DND-41 (cell line): ENCODE measurements at regions not wholly inside any gene's neighbourhood (a gene's known extent, or its start where the extent isn't known, plus 50 kb on each side); places are given as distances from the start of the nearest gene placed in this dataset.

ENCODE experiments used
- ATAC-seq: fragments of 200-7000 bp; cut with Tn5 transposase; 3 replicates; pipeline ENCODE4 v1.9.1; 2021; ENCODE audit warnings: low read depth; ENCODE audit not compliant: insufficient read depth
- DNase-seq: peaks from one replicate; pipeline ENCODE4 v3.0.0-alpha.2; 2020
- H2AFZ ChIP-seq: 2 replicates; pipeline ENCODE4 v1.6.0; 2012; ENCODE audit warnings: low read depth, low read length
- H3K27ac ChIP-seq: 2 replicates; pipeline ENCODE4 v1.5.1; 2012; ENCODE audit warnings: low read length, inconsistent platforms
- H3K27me3 ChIP-seq: fragments of 200-600 bp; sonication (generic); 2 replicates; pipeline ENCODE4 v1.6.0; 2012; ENCODE audit warnings: low read length, mild to moderate bottlenecking, inconsistent platforms; ENCODE audit not compliant: insufficient read depth, poor library complexity
- H3K36me3 ChIP-seq: 2 replicates; pipeline ENCODE4 v1.5.1; 2012; ENCODE audit warnings: low read length, inconsistent platforms; ENCODE audit not compliant: insufficient read depth
- H3K4me1 ChIP-seq: 2 replicates; pipeline ENCODE4 v1.5.1; 2012; ENCODE audit warnings: mild to moderate bottlenecking, low read length; ENCODE audit not compliant: insufficient read depth
- H3K4me2 ChIP-seq: 2 replicates; pipeline ENCODE4 v1.6.0; 2012; ENCODE audit warnings: mild to moderate bottlenecking, moderate library complexity, low read length, inconsistent platforms; ENCODE audit not compliant: insufficient read depth
- H3K4me3 ChIP-seq, 2 experiments: fragments of 200-600 bp in 1 of 2; shearing (Covaris generic) in 1 of 2; 2 replicates each; pipeline ENCODE4 v1.5.1; 2012 to 2016; ENCODE audit warnings: inconsistent platforms in 2 of 2, low read length in 2 of 2, mild to moderate bottlenecking in 2 of 2, low read depth in 1 of 2, moderate library complexity in 1 of 2
- H3K79me2 ChIP-seq: 2 replicates; pipeline ENCODE4 v1.6.0; 2012; ENCODE audit warnings: low read length, inconsistent platforms; ENCODE audit not compliant: insufficient read depth
- H3K9ac ChIP-seq: 2 replicates; pipeline ENCODE4 v1.6.0; 2012; ENCODE audit warnings: low read depth, mild to moderate bottlenecking, inconsistent platforms, low read length, moderate library complexity
- H3K9me3 ChIP-seq: 2 replicates; pipeline ENCODE4 v1.5.1; 2012; ENCODE audit warnings: low read length, moderate library complexity, mild to moderate bottlenecking, inconsistent platforms; ENCODE audit not compliant: insufficient read depth, severe bottlenecking
- H4K20me1 ChIP-seq: 2 replicates; pipeline ENCODE4 v1.6.0; 2012; ENCODE audit warnings: low read length; ENCODE audit not compliant: insufficient read depth
- EZH2 ChIP-seq: IDR thresholded peaks from 3 replicates; pipeline ENCODE4 v1.6.1; 2012; ENCODE audit warnings: borderline replicate concordance, low read depth, mild to moderate bottlenecking, moderate library complexity, low read length, inconsistent platforms; ENCODE audit not compliant: severe bottlenecking
- TF ChIP-seq, protein P1 (sequence below): IDR thresholded peaks from 2 replicates; pipeline ENCODE4 v1.5.1; 2012; ENCODE audit warnings: borderline replicate concordance, low read length, moderate library complexity, mild to moderate bottlenecking; ENCODE audit not compliant: poor library complexity, severe bottlenecking; ENCODE audit errors: extremely low read depth

- H3K79me2 ChIP-seq, result no peaks in the 10 kb centered on the region
- H3K9me3 ChIP-seq, result no peaks in the 10 kb centered on the region
- no peaks in the 10 kb centered on the region for H4K20me1 ChIP-seq
- H3K27ac ChIP-seq, result no peak overlapping the region
- no peak overlapping the region for H3K9ac ChIP-seq
- H3K27me3 ChIP-seq, result no peaks in the 10 kb centered on the region
- TF ChIP-seq, protein P1, sequence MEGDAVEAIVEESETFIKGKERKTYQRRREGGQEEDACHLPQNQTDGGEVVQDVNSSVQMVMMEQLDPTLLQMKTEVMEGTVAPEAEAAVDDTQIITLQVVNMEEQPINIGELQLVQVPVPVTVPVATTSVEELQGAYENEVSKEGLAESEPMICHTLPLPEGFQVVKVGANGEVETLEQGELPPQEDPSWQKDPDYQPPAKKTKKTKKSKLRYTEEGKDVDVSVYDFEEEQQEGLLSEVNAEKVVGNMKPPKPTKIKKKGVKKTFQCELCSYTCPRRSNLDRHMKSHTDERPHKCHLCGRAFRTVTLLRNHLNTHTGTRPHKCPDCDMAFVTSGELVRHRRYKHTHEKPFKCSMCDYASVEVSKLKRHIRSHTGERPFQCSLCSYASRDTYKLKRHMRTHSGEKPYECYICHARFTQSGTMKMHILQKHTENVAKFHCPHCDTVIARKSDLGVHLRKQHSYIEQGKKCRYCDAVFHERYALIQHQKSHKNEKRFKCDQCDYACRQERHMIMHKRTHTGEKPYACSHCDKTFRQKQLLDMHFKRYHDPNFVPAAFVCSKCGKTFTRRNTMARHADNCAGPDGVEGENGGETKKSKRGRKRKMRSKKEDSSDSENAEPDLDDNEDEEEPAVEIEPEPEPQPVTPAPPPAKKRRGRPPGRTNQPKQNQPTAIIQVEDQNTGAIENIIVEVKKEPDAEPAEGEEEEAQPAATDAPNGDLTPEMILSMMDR, result no peak
- no peak for TF ChIP-seq EZH2
- H3K4me1 ChIP-seq, result no peaks in the 10 kb centered on the region
- no peak overlapping the region for H3K4me2 ChIP-seq
- ATAC-seq (no peak), DNase-seq (no peak)
- H2AFZ ChIP-seq, result no peak overlapping the region
- no peak overlapping the region for H3K4me3 ChIP-seq
- no peaks in the 10 kb centered on the region for H3K36me3 ChIP-seq
These were observed 92.0 kb downstream of the LSMEM1 start for GRCh38 chr7:112572669-112573301.

DNA sequence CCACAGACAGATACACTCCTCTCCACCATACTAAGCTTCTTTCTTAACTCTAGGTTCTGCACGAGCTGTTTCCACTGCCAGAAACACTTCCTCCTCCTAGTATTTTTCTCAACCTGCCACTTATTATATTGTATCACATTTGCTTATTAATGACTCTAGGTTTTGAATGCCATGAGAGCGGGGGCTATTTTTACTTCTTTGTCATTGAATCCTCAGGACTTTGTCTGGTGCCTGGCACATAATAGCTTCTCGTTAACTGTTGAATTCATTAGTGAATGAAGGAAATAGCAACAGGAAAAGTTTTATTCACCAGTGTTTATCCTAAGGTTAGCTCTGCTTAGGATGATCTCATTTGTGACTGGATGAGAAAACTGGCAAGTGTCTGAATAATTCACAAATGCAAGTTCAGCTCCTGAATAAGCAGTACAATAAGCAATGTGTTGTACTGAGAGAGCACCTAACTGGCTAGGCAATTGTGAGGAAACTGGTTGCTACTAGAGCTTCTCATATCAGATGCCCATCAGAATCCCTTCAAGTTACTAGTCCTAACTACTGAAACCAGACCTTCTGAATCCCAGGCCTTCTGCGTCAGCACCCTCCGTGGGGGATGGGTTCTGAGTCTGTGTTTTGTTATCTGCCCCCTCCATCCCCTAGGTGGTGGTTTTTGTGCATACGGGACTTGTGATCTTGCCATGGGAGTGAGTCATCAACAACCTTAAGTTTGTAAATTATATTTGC, 92.7 kb downstream of the LSMEM1 start:
- Histone ChIP-seq H3K4me2 (no peak overlapping the region), H3K27me3 (no peaks in the 10 kb centered on the region), H3K79me2 (no peaks in the 10 kb centered on the region), H3K36me3 (no peaks in the 10 kb centered on the region), H3K9me3 (no peaks in the 10 kb centered on the region), H3K4me1 (no peaks in the 10 kb centered on the region), H3K27ac (no peak overlapping the region), H3K9ac (no peak overlapping the region), H4K20me1 (no peaks in the 10 kb centered on the region), H3K4me3 (no peak overlapping the region), H2AFZ (no peak overlapping the region)
- ATAC-seq (no peak), DNase-seq (no peak)
- no peak for TF ChIP-seq EZH2
- TF ChIP-seq, protein P1, result no peak

- no peak overlapping the region for H3K9ac ChIP-seq
- H3K27me3 ChIP-seq, result no peaks in the 10 kb centered on the region
- no peaks in the 10 kb centered on the region for H3K4me1 ChIP-seq
- H3K4me3 ChIP-seq, result no peak overlapping the region
- H3K9me3 ChIP-seq, result no peaks in the 10 kb centered on the region
- ATAC-seq (no peak), DNase-seq (no peak)
- no peaks in the 10 kb centered on the region for H4K20me1 ChIP-seq
- no peak for TF ChIP-seq EZH2
- TF ChIP-seq, protein P1, result no peak
- no peak overlapping the region for H3K4me2 ChIP-seq
- H3K36me3 ChIP-seq, result no peaks in the 10 kb centered on the region
- no peak overlapping the region for H2AFZ ChIP-seq
- H3K27ac ChIP-seq, result no peak overlapping the region
- H3K79me2 ChIP-seq, result no peaks in the 10 kb centered on the region
These were observed 95.1 kb downstream of the LSMEM1 start for GRCh38 chr7:112575864-112576263.
